Raji (cell line): ENCODE measurements at regions not wholly inside any gene's neighbourhood (a gene's known extent, or its start where the extent isn't known, plus 50 kb on each side); places are given as distances from the start of the nearest gene placed in this dataset.

Experiments
- POLR2A ChIP-seq: IDR thresholded peaks from 2 replicates; pipeline ENCODE4 v1.6.1; 2011; ENCODE audit warnings: low read depth, low read length, control low read depth; ENCODE audit not compliant: insufficient read depth

- TF ChIP-seq POLR2A: no peak
Measured at GRCh38 chr2:12263730-12264129, 453.0 kb upstream of the TRIB2 start.

- TF ChIP-seq POLR2A: no peak
Measured at GRCh38 chr2:12264146-12264545, 452.6 kb upstream of the TRIB2 start.

- no peak for TF ChIP-seq POLR2A
Measured at GRCh38 chr2:12265646-12266045, 451.1 kb upstream of the TRIB2 start.

- no peak for TF ChIP-seq POLR2A
Measured at GRCh38 chr2:12267042-12267441, 449.7 kb upstream of the TRIB2 start.

- TF ChIP-seq POLR2A: no peak
Measured at GRCh38 chr2:12269041-12269972, 447.4 kb upstream of the TRIB2 start.

- no peak for TF ChIP-seq POLR2A
Measured at GRCh38 chr2:12270876-12271588, 445.7 kb upstream of the TRIB2 start.

GRCh38 chr2:12271589-12271984 lies 445.1 kb upstream of the TRIB2 start:
- no peak for TF ChIP-seq POLR2A

GRCh38 chr2:12273111-12273510 lies 443.6 kb upstream of the TRIB2 start:
- TF ChIP-seq POLR2A: no peak

GRCh38 chr2:12274591-12274990 lies 442.1 kb upstream of the TRIB2 start:
- no peak for TF ChIP-seq POLR2A

GRCh38 chr2:12277241-12278034 lies 439.3 kb upstream of the TRIB2 start:
- no peak for TF ChIP-seq POLR2A

- TF ChIP-seq POLR2A: no peak
Measured at GRCh38 chr2:12278217-12278750, 438.5 kb upstream of the TRIB2 start.

GRCh38 chr2:12282780-12283695 lies 433.7 kb upstream of the TRIB2 start:
- TF ChIP-seq POLR2A: no peak

- TF ChIP-seq POLR2A: no peak
Measured at GRCh38 chr2:12284037-12284436, 432.7 kb upstream of the TRIB2 start.

- TF ChIP-seq POLR2A: no peak
Measured at GRCh38 chr2:12284487-12284886, 432.2 kb upstream of the TRIB2 start.
